Activated T-cell treated with anti-CD3 and anti-CD28 coated beads, Interleukin-2, amount 50 U/mL, for 72 hours (primary cell): ENCODE measurements at regions not wholly inside any gene's neighbourhood (a gene's known extent, or its start where the extent isn't known, plus 50 kb on each side); places are given as distances from the start of the nearest gene placed in this dataset.

ENCODE experiments used
- ATAC-seq, 2 donors: fragments of 150-1000 bp; cut with Tn5 transposase; replicated peaks in 1 of 2; 2 replicates each; pipeline ENCODE4 v1.10.0; 2021; ENCODE audit warnings: moderate library complexity in 2 of 2, mild to moderate bottlenecking in 1 of 2
- DNase-seq, 2 donors: peaks; one replicate each; pipeline ENCODE4 v3.0.0; 2021 to 2022; ENCODE audit warnings: mixed read lengths in 1 of 2
- H3K27ac Mint-ChIP-seq: one replicate; pipeline ENCODE4 v1.8.0; 2022; ENCODE audit warnings: mild to moderate bottlenecking, moderate library complexity, mixed read lengths
- H3K27me3 Mint-ChIP-seq: one replicate; pipeline ENCODE4 v1.8.0; 2022; ENCODE audit warnings: low read depth, mixed read lengths
- H3K36me3 Mint-ChIP-seq, 2 donors: one replicate each; pipeline ENCODE4 v1.8.0; 2022; ENCODE audit warnings: mixed read lengths in 2 of 2, mild to moderate bottlenecking in 1 of 2; ENCODE audit not compliant: insufficient read depth in 2 of 2
- H3K4me1 Mint-ChIP-seq: one replicate; pipeline ENCODE4 v1.8.0; 2022; ENCODE audit warnings: low read depth, mixed read lengths
- H3K4me3 Mint-ChIP-seq, 2 donors: one replicate each; pipeline ENCODE4 v1.8.0; 2022; ENCODE audit warnings: mild to moderate bottlenecking in 2 of 2, mixed read lengths in 2 of 2, moderate library complexity in 2 of 2
- H3K9me3 Mint-ChIP-seq, 2 donors: one replicate each; pipeline ENCODE4 v1.8.0; 2022; ENCODE audit warnings: mixed read lengths in 2 of 2

- no peak overlapping the region for H3K4me3 Mint-ChIP-seq
- DNase-seq (no peak), ATAC-seq (no peak)
- no peaks in the 10 kb centered on the region for H3K9me3 Mint-ChIP-seq
- H3K36me3 Mint-ChIP-seq = peaks cover 0 to 2% of the 10 kb centered on the region in 2 donors
- H3K4me1 Mint-ChIP-seq = no peaks in the 10 kb centered on the region
- peaks cover 16% of the 10 kb centered on the region for H3K27me3 Mint-ChIP-seq
- no peak overlapping the region for H3K27ac Mint-ChIP-seq
These were observed 53.7 kb upstream of the SMAD1 start for GRCh38 chr4:145427991-145428390.

- no peak for ATAC-seq
- peaks cover 0 to 2% of the 10 kb centered on the region in 2 donors for H3K36me3 Mint-ChIP-seq
These were observed 54.4 kb upstream of the SMAD1 start for GRCh38 chr4:145427221-145427620.

GRCh38 chr4:145423017-145423708, 58.5 kb upstream of the SMAD1 start:
- H3K9me3 Mint-ChIP-seq = no peaks in the 10 kb centered on the region
- DNase-seq = no peak

More at GRCh38 chr4:145427221-145427620, 54.4 kb upstream of the SMAD1 start:
- Mint-ChIP-seq H3K4me1 (no peaks in the 10 kb centered on the region), H3K4me3 (no peak overlapping the region), H3K27me3 (peaks cover 14% of the 10 kb centered on the region), H3K27ac (no peak overlapping the region), H3K9me3 (no peaks in the 10 kb centered on the region)
- DNase-seq = no peak

GRCh38 chr4:145420595-145421214, 60.9 kb upstream of the SMAD1 start:
- H3K27ac Mint-ChIP-seq = no peak overlapping the region
- H3K9me3 Mint-ChIP-seq = no peaks in the 10 kb centered on the region
- no peak for ATAC-seq
- H3K4me1 Mint-ChIP-seq = no peaks in the 10 kb centered on the region
- H3K27me3 Mint-ChIP-seq = peaks cover 6% of the 10 kb centered on the region
- H3K4me3 Mint-ChIP-seq = no peak overlapping the region
- H3K36me3 Mint-ChIP-seq = peaks cover 0 to 2% of the 10 kb centered on the region in 2 donors
- DNase-seq = no peak

More at GRCh38 chr4:145423017-145423708, 58.5 kb upstream of the SMAD1 start:
- Mint-ChIP-seq H3K27ac (no peak overlapping the region), H3K4me3 (no peak overlapping the region), H3K27me3 (peaks cover 6% of the 10 kb centered on the region), H3K36me3 (peaks cover 0 to 2% of the 10 kb centered on the region in 2 donors), H3K4me1 (no peaks in the 10 kb centered on the region)
- ATAC-seq = no peak

- H3K4me3 Mint-ChIP-seq = no peak overlapping the region
- DNase-seq (no peak), ATAC-seq (peak in 1 of 2 donors; percentile 26)
- no peaks in the 10 kb centered on the region for H3K4me1 Mint-ChIP-seq
- no peak overlapping the region for H3K27ac Mint-ChIP-seq
- H3K9me3 Mint-ChIP-seq = no peaks in the 10 kb centered on the region
- peaks cover 6% of the 10 kb centered on the region for H3K27me3 Mint-ChIP-seq
- no peaks in the 10 kb centered on the region for H3K36me3 Mint-ChIP-seq
These were observed 62.9 kb upstream of the SMAD1 start for GRCh38 chr4:145418739-145419138.

GRCh38 chr4:145417348-145418130, 64.1 kb upstream of the SMAD1 start:
- Mint-ChIP-seq H3K9me3 (no peaks in the 10 kb centered on the region), H3K27ac (no peak overlapping the region)

GRCh38 chr4:145414841-145415240, 66.8 kb upstream of the SMAD1 start:
- no peak for ATAC-seq

More at GRCh38 chr4:145417348-145418130, 64.1 kb upstream of the SMAD1 start:
- Mint-ChIP-seq H3K27me3 (peaks cover 3% of the 10 kb centered on the region), H3K4me1 (no peaks in the 10 kb centered on the region), H3K4me3 (no peak overlapping the region), H3K36me3 (no peaks in the 10 kb centered on the region)
- no peak for ATAC-seq
- no peak for DNase-seq

GRCh38 chr4:145414226-145414625, 67.4 kb upstream of the SMAD1 start:
- DNase-seq (no peak), ATAC-seq (no peak)
- Mint-ChIP-seq H3K27ac (no peak overlapping the region), H3K4me1 (no peaks in the 10 kb centered on the region), H3K36me3 (no peaks in the 10 kb centered on the region), H3K9me3 (no peaks in the 10 kb centered on the region), H3K4me3 (no peak overlapping the region), H3K27me3 (no peaks in the 10 kb centered on the region)

More at GRCh38 chr4:145414841-145415240, 66.8 kb upstream of the SMAD1 start:
- no peak overlapping the region for H3K4me3 Mint-ChIP-seq
- no peaks in the 10 kb centered on the region for H3K36me3 Mint-ChIP-seq
- H3K4me1 Mint-ChIP-seq = no peaks in the 10 kb centered on the region
- H3K27ac Mint-ChIP-seq = no peak overlapping the region
- no peaks in the 10 kb centered on the region for H3K27me3 Mint-ChIP-seq
- no peak for DNase-seq
- no peaks in the 10 kb centered on the region for H3K9me3 Mint-ChIP-seq

GRCh38 chr4:145406970-145407369, 74.7 kb upstream of the SMAD1 start:
- no peak overlapping the region for H3K4me3 Mint-ChIP-seq
- no peak for DNase-seq
- H3K27me3 Mint-ChIP-seq = no peaks in the 10 kb centered on the region
- H3K9me3 Mint-ChIP-seq = no peaks in the 10 kb centered on the region
- H3K4me1 Mint-ChIP-seq = no peaks in the 10 kb centered on the region
- H3K36me3 Mint-ChIP-seq = no peaks in the 10 kb centered on the region
- no peak overlapping the region for H3K27ac Mint-ChIP-seq
- ATAC-seq = no peak

GRCh38 chr4:145404761-145405160, 76.9 kb upstream of the SMAD1 start:
- Mint-ChIP-seq H3K36me3 (no peaks in the 10 kb centered on the region), H3K4me3 (no peak overlapping the region), H3K4me1 (no peaks in the 10 kb centered on the region), H3K9me3 (peaks cover 0 to under 1% of the 10 kb centered on the region in 2 donors), H3K27ac (no peak overlapping the region), H3K27me3 (peaks cover 4% of the 10 kb centered on the region)
- ATAC-seq = no peak
- DNase-seq = no peak

GRCh38 chr4:145396581-145396980, 85.1 kb upstream of the SMAD1 start:
- no peak overlapping the region for H3K4me3 Mint-ChIP-seq
- H3K27me3 Mint-ChIP-seq = peaks cover 27% of the 10 kb centered on the region
- H3K9me3 Mint-ChIP-seq = peaks cover 0 to 1% of the 10 kb centered on the region in 2 donors
- H3K36me3 Mint-ChIP-seq = no peaks in the 10 kb centered on the region
- no peaks in the 10 kb centered on the region for H3K4me1 Mint-ChIP-seq
- ATAC-seq = no peak
- no peak for DNase-seq
- H3K27ac Mint-ChIP-seq = no peak overlapping the region

GRCh38 chr4:145390571-145390970, 91.1 kb upstream of the SMAD1 start:
- H3K4me3 Mint-ChIP-seq = no peak overlapping the region
- peaks cover 8% of the 10 kb centered on the region for H3K4me1 Mint-ChIP-seq
- no peak overlapping the region for H3K27ac Mint-ChIP-seq
- DNase-seq = no peak
- ATAC-seq = no peak
- H3K27me3 Mint-ChIP-seq = peaks cover 40% of the 10 kb centered on the region
- no peaks in the 10 kb centered on the region for H3K36me3 Mint-ChIP-seq
- H3K9me3 Mint-ChIP-seq = peaks cover 2 to 4% of the 10 kb centered on the region in 2 donors

GRCh38 chr4:145389550-145389949, 92.1 kb upstream of the SMAD1 start:
- DNase-seq (no peak), ATAC-seq (no peak)
- Mint-ChIP-seq H3K27me3 (peaks cover 41% of the 10 kb centered on the region), H3K27ac (no peak overlapping the region), H3K4me3 (no peak overlapping the region), H3K36me3 (no peaks in the 10 kb centered on the region), H3K9me3 (peaks cover 2 to 6% of the 10 kb centered on the region in 2 donors), H3K4me1 (peaks cover 8% of the 10 kb centered on the region)
